ENCODE measurements at regions not wholly inside any gene's neighbourhood (a gene's known extent, or its start where the extent isn't known, plus 50 kb on each side); places are given as distances from the start of the nearest gene placed in this dataset.
"Not testable (repeated sequence)": the region's sequence is repeated elsewhere in the genome, so short reads cannot be mapped to it uniquely, and the experiment has no call there.

GRCh38 chr5:118302786-118303185 is 685.6 kb downstream of the DTWD2 start:
- Mint-ChIP-seq H3K27me3 (no peaks in the 10 kb centered on the region), H3K4me3 (no peak overlapping the region), H3K4me1 (no peaks in the 10 kb centered on the region), H3K9me3 (peaks cover 11% of the 10 kb centered on the region), H3K27ac (ENCODE audit: low read depth) (no peak overlapping the region), H3K36me3 (ENCODE audit: insufficient read depth) (peaks cover 3% of the 10 kb centered on the region)
- DNase-seq (ENCODE audit: low spot score in 2 of 2) (no peak), ATAC-seq (replicated peaks; ENCODE audit: extremely low read depth, poor library complexity, severe bottlenecking) (no peak)

DNA sequence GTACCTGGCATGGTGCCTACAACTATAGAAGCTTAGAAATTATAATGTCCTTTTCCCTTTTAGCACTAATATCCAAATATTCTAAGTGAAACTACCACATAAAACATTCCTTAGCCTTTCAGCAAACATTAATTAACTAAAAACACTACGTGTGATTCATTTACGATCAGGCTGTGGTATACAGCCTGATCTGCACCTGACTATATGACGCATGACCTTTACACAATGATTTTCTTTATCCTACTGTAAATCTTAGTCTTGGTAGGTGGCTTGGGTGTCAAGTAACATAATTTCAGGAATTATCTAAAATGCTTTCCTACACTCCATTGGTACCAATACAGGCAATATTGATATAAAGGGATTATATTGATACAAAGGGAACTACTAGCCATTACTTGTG is 686.7 kb downstream of the DTWD2 start:
- Mint-ChIP-seq H3K36me3 (ENCODE audit: insufficient read depth) (peaks cover 3% of the 10 kb centered on the region), H3K4me3 (no peak overlapping the region), H3K27ac (ENCODE audit: low read depth) (no peak overlapping the region), H3K9me3 (peaks cover 10% of the 10 kb centered on the region), H3K27me3 (no peaks in the 10 kb centered on the region), H3K4me1 (no peaks in the 10 kb centered on the region)
- no peak for DNase-seq (ENCODE audit: low spot score in 2 of 2)
- no peak for ATAC-seq (replicated peaks; ENCODE audit: extremely low read depth, poor library complexity, severe bottlenecking)

DNA sequence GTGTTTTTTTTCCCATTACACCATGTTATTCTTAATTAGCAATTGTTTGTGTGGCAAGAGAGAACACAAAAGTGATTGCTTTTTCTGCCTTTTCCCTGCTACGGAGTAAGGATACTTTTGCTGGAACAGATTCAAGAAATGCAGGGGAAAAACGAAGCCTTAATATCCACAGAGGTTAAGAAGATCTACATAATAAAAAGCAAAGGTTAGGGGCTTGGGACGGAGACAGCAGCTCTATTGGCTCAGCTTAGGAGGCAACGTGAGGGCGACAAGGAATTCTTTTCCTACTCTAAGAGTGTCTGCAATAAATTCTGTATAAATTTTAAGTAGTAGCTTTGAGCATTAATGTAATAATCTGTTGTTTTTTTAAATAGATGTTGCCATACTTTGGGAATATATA is 693.3 kb downstream of the DTWD2 start:
- H3K4me3 Mint-ChIP-seq: no peak overlapping the region
- no peaks in the 10 kb centered on the region for H3K4me1 Mint-ChIP-seq
- no peaks in the 10 kb centered on the region for H3K36me3 Mint-ChIP-seq (ENCODE audit: insufficient read depth)
- peaks cover 30% of the 10 kb centered on the region for H3K9me3 Mint-ChIP-seq
- no peak for ATAC-seq (replicated peaks; ENCODE audit: extremely low read depth, poor library complexity, severe bottlenecking)
- no peak for DNase-seq (ENCODE audit: low spot score in 2 of 2)
- H3K27ac Mint-ChIP-seq (ENCODE audit: low read depth): no peak overlapping the region
- no peaks in the 10 kb centered on the region for H3K27me3 Mint-ChIP-seq

DNA sequence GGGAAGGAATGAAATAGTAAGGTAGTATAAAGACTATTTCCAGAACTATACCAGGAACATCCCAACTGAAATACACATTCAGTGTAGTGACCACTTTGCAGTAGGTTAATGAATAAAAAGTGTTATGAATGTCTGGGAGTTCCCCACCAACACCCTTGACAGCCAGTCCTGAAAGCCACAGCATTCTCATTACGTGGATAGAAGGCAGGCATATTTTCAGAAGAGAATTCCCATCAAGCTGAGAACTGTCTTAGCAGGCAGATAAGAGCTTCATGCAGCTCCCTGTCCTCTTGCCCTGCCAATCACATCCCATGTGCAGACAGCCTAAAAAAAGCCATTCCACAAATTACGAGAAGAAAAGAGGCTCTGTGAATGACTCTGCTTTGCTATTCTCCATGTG is 695.0 kb downstream of the DTWD2 start:
- Mint-ChIP-seq H3K4me1 (no peaks in the 10 kb centered on the region), H3K27ac (ENCODE audit: low read depth) (no peak overlapping the region), H3K27me3 (no peaks in the 10 kb centered on the region), H3K36me3 (ENCODE audit: insufficient read depth) (no peaks in the 10 kb centered on the region), H3K9me3 (peaks cover 41% of the 10 kb centered on the region), H3K4me3 (no peak overlapping the region)
- ATAC-seq (replicated peaks; ENCODE audit: extremely low read depth, poor library complexity, severe bottlenecking) (no peak), DNase-seq (ENCODE audit: low spot score in 2 of 2) (no peak)

DNA sequence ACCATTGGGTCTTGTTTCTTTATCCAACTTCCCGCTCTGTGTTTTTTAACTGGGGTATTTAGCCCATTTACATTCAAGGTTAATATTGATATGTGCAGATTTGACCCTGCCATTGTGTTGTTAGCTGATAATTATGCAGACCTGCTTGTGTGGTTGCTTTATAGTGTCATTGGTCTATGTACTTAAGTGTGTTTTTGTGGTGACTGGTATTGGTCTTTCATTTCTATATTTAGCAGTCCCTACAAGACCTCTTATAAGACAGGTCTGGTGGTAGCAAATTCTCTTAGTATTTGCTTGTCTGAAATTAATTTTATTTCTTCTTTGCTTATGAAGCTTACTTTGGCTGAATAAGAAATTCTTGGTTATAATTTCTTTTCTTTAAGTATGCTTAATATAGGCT is 698.1 kb downstream of the DTWD2 start:
- no peak overlapping the region for H3K27ac Mint-ChIP-seq (ENCODE audit: low read depth)
- peaks cover 51% of the 10 kb centered on the region for H3K9me3 Mint-ChIP-seq
- H3K36me3 Mint-ChIP-seq (ENCODE audit: insufficient read depth): no peaks in the 10 kb centered on the region
- H3K4me3 Mint-ChIP-seq: no peak overlapping the region
- no peak for DNase-seq (ENCODE audit: low spot score in 2 of 2)
- no peaks in the 10 kb centered on the region for H3K27me3 Mint-ChIP-seq
- no peaks in the 10 kb centered on the region for H3K4me1 Mint-ChIP-seq
- no peak for ATAC-seq (replicated peaks; ENCODE audit: extremely low read depth, poor library complexity, severe bottlenecking)

GRCh38 chr5:118284230-118284629 is 704.1 kb downstream of the DTWD2 start:
- ATAC-seq (replicated peaks; ENCODE audit: extremely low read depth, poor library complexity, severe bottlenecking); H3K27ac Mint-ChIP-seq (ENCODE audit: low read depth); DNase-seq (ENCODE audit: low spot score in 2 of 2); H3K27me3 Mint-ChIP-seq; H3K4me1 Mint-ChIP-seq; H3K4me3 Mint-ChIP-seq; H3K36me3 Mint-ChIP-seq (ENCODE audit: insufficient read depth): not testable (repeated sequence)
- peaks cover 17% of the 10 kb centered on the region for H3K9me3 Mint-ChIP-seq

DNA sequence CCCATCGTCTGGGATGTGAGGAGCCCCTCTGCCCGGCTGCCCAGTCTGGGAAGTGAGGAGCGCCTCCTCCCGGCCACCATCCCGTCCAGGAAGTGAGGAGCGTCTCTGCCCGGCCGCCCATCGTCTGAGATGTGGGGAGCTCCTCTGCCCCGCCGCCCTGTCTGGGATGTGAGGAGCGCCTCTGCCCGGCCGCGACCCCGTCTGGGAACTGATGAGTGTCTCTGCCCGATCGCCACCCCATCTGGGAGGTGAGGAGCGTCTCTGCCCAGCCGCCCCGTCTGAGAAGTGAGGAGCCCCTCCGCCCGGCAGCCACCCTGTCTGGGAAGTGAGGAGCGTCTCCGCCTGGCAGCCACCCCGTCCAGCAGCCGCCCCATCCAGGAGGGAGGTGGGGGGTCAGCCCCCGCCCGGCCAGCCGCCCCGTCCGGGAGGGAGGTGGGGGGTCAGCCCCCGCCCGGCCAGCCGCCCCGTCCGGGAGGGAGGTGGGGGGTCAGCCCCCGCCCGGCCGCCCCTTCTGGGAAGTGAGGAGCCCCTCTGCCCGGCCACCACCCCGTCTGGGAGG is 705.8 kb downstream of the DTWD2 start:
- peaks cover 19% of the 10 kb centered on the region for H3K9me3 Mint-ChIP-seq
- not testable (repeated sequence) for ATAC-seq (replicated peaks; ENCODE audit: extremely low read depth, poor library complexity, severe bottlenecking); H3K27ac Mint-ChIP-seq (ENCODE audit: low read depth); H3K4me3 Mint-ChIP-seq; H3K36me3 Mint-ChIP-seq (ENCODE audit: insufficient read depth); H3K27me3 Mint-ChIP-seq; DNase-seq (ENCODE audit: low spot score in 2 of 2); H3K4me1 Mint-ChIP-seq

- no peak for ATAC-seq (replicated peaks; ENCODE audit: extremely low read depth, poor library complexity, severe bottlenecking)
- H3K36me3 Mint-ChIP-seq (ENCODE audit: insufficient read depth): no peaks in the 10 kb centered on the region
- H3K4me3 Mint-ChIP-seq: no peak overlapping the region
These were observed 708.6 kb downstream of the DTWD2 start for GRCh38 chr5:118279540-118280294.

GRCh38 chr5:118270526-118270925 is 717.8 kb downstream of the DTWD2 start:
- Mint-ChIP-seq H3K27ac (ENCODE audit: low read depth) (no peak overlapping the region), H3K4me3 (no peak overlapping the region)

More at GRCh38 chr5:118279540-118280294, 708.6 kb downstream of the DTWD2 start:
- Mint-ChIP-seq H3K9me3 (peaks cover 12% of the 10 kb centered on the region), H3K4me1 (no peaks in the 10 kb centered on the region), H3K27me3 (no peaks in the 10 kb centered on the region), H3K27ac (ENCODE audit: low read depth) (no peak overlapping the region)
- no peak for DNase-seq (ENCODE audit: low spot score in 2 of 2)

DNA sequence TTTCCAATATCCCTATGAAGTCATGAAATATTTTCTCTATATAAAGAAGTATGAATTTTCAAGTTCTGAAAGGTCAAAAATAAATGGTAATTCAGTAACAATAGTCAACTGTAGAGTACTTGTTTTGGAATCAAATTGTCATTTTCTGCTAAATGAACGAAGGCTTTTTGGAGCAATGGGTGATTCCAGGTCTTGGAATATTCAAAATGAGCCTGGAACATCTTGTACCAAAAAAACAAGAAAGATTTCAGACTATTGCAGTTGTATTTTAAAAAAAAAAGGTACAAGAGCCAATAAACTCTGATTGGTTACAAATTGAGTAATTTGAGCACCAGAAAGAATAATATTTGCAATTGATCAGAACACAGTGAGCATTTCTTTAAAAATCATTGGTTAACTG is 730.1 kb downstream of the DTWD2 start:
- DNase-seq (ENCODE audit: low spot score in 2 of 2): no peak

More at GRCh38 chr5:118270526-118270925, 717.8 kb downstream of the DTWD2 start:
- H3K36me3 Mint-ChIP-seq (ENCODE audit: insufficient read depth): no peaks in the 10 kb centered on the region
- no peaks in the 10 kb centered on the region for H3K4me1 Mint-ChIP-seq
- DNase-seq (ENCODE audit: low spot score in 2 of 2) (no peak), ATAC-seq (replicated peaks; ENCODE audit: extremely low read depth, poor library complexity, severe bottlenecking) (no peak)
- peaks cover 9% of the 10 kb centered on the region for H3K9me3 Mint-ChIP-seq
- H3K27me3 Mint-ChIP-seq: no peaks in the 10 kb centered on the region

DNA sequence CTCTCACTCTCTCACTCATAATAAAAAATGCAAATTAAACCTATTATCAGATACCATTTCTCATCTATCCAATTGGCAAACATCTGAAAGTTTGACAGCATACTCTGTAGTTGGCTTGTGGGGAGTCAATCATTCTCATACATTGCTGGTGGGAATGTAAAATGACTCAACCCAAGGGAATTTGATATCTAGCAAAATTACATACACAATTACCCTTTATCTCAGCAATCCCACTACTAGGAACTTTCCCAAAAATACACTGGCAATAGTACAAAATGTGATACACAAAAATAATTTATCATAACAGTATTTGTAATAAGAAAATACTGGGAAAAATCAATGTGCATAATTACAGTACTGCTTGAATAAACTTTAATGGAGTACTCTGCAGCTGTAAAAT is 731.3 kb downstream of the DTWD2 start:
- peaks cover 11% of the 10 kb centered on the region for H3K9me3 Mint-ChIP-seq
- no peak for ATAC-seq (replicated peaks; ENCODE audit: extremely low read depth, poor library complexity, severe bottlenecking)
- no peaks in the 10 kb centered on the region for H3K36me3 Mint-ChIP-seq (ENCODE audit: insufficient read depth)
- H3K4me3 Mint-ChIP-seq: no peak overlapping the region
- H3K27ac Mint-ChIP-seq (ENCODE audit: low read depth): no peak overlapping the region
- H3K4me1 Mint-ChIP-seq: no peaks in the 10 kb centered on the region
- no peak for DNase-seq (ENCODE audit: low spot score in 2 of 2)
- H3K27me3 Mint-ChIP-seq: no peaks in the 10 kb centered on the region

More for the DNA sequence above, 730.1 kb downstream of the DTWD2 start:
- no peaks in the 10 kb centered on the region for H3K36me3 Mint-ChIP-seq (ENCODE audit: insufficient read depth)
- H3K9me3 Mint-ChIP-seq: peaks cover 5% of the 10 kb centered on the region
- no peaks in the 10 kb centered on the region for H3K4me1 Mint-ChIP-seq
- H3K4me3 Mint-ChIP-seq: no peak overlapping the region
- H3K27ac Mint-ChIP-seq (ENCODE audit: low read depth): no peak overlapping the region
- ATAC-seq (replicated peaks; ENCODE audit: extremely low read depth, poor library complexity, severe bottlenecking): no peak
- H3K27me3 Mint-ChIP-seq: no peaks in the 10 kb centered on the region

- no peaks in the 10 kb centered on the region for H3K4me1 Mint-ChIP-seq
- ATAC-seq (replicated peaks; ENCODE audit: extremely low read depth, poor library complexity, severe bottlenecking) (no peak), DNase-seq (ENCODE audit: low spot score in 2 of 2) (no peak)
- H3K4me3 Mint-ChIP-seq: no peak overlapping the region
- no peaks in the 10 kb centered on the region for H3K36me3 Mint-ChIP-seq (ENCODE audit: insufficient read depth)
- no peak overlapping the region for H3K27ac Mint-ChIP-seq (ENCODE audit: low read depth)
- peaks cover 25% of the 10 kb centered on the region for H3K9me3 Mint-ChIP-seq
- no peaks in the 10 kb centered on the region for H3K27me3 Mint-ChIP-seq
These were observed 734.9 kb downstream of the DTWD2 start for GRCh38 chr5:118253225-118254061.

GRCh38 chr5:118249386-118249785 is 739.0 kb downstream of the DTWD2 start:
- Mint-ChIP-seq H3K4me1 (no peaks in the 10 kb centered on the region), H3K36me3 (ENCODE audit: insufficient read depth) (no peaks in the 10 kb centered on the region), H3K27me3 (no peaks in the 10 kb centered on the region), H3K9me3 (peaks cover 20% of the 10 kb centered on the region), H3K4me3 (no peak overlapping the region), H3K27ac (ENCODE audit: low read depth) (no peak overlapping the region)
- ATAC-seq (replicated peaks; ENCODE audit: extremely low read depth, poor library complexity, severe bottlenecking) (no peak), DNase-seq (ENCODE audit: low spot score in 2 of 2) (no peak)
